A673 (cell line): ENCODE measurements at regions not wholly inside any gene's neighbourhood (a gene's known extent, or its start where the extent isn't known, plus 50 kb on each side); places are given as distances from the start of the nearest gene placed in this dataset.

Experiments used
- EZH2 ChIP-seq: fragments of 200-600 bp; sonication (generic); IDR thresholded peaks from 2 replicates; pipeline ENCODE4 v1.6.1; 2017; ENCODE audit warnings: borderline replicate concordance, low read depth, mild to moderate bottlenecking, mixed read lengths, antibody characterized with exemption, low read length; ENCODE audit not compliant: poor library complexity, severe bottlenecking
- TF ChIP-seq, protein P1 (sequence below): fragments of 300-800, 200-600 bp; sonication (generic); conservative IDR thresholded peaks from 2 replicates; pipeline ENCODE4 v1.5.1; 2017; ENCODE audit warnings: low read depth, mild to moderate bottlenecking, antibody characterized with exemption, low read length, moderate library complexity, mixed read lengths

DNA sequence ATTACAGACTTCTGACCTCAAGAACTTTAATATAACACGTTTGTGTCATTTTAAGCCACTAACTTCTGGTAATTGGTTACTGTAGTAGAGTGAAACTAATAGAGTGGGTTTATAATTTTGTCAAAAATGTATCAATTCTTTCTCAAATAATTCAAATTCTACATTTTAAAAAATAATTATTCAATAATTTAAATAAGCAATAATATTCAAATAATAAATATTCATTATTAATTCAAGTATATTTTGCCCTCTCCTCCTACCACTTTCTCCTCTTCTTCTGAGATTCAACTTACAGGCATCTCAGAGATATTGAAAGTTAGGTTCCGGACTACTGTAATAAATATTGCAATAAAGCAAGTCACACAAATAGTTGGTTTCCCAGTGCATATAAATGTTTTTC, 1107.1 kb downstream of the KCNT2 start:
- TF ChIP-seq, protein P1, sequence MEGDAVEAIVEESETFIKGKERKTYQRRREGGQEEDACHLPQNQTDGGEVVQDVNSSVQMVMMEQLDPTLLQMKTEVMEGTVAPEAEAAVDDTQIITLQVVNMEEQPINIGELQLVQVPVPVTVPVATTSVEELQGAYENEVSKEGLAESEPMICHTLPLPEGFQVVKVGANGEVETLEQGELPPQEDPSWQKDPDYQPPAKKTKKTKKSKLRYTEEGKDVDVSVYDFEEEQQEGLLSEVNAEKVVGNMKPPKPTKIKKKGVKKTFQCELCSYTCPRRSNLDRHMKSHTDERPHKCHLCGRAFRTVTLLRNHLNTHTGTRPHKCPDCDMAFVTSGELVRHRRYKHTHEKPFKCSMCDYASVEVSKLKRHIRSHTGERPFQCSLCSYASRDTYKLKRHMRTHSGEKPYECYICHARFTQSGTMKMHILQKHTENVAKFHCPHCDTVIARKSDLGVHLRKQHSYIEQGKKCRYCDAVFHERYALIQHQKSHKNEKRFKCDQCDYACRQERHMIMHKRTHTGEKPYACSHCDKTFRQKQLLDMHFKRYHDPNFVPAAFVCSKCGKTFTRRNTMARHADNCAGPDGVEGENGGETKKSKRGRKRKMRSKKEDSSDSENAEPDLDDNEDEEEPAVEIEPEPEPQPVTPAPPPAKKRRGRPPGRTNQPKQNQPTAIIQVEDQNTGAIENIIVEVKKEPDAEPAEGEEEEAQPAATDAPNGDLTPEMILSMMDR = no peak
- TF ChIP-seq EZH2 = no peak
